ENCODE measurements at regions not wholly inside any gene's neighbourhood (a gene's known extent, or its start where the extent isn't known, plus 50 kb on each side); places are given as distances from the start of the nearest gene placed in this dataset.
A peak's percentile ranks its signal among the peaks of the same experiment; 100 is the strongest.

- ATAC-seq, result no peak
- no peak overlapping the region for H3K4me3 Mint-ChIP-seq
Measured at GRCh38 chr2:184125867-184126266, 472.5 kb upstream of the ZNF804A start.

More at GRCh38 chr2:184125867-184126266, 472.5 kb upstream of the ZNF804A start:
- no peaks in the 10 kb centered on the region for H3K27me3 Mint-ChIP-seq (ENCODE audit: insufficient read depth, low read depth, poor library complexity)
- Histone ChIP-seq H3F3A (replicated peaks; ENCODE audit: low read depth) (no peaks in the 10 kb centered on the region), H3K4me1 (ENCODE audit: insufficient read depth) (no peaks in the 10 kb centered on the region), H3K36me3 (ENCODE audit: insufficient read depth) (no peaks in the 10 kb centered on the region), H3K4me2 (no peak overlapping the region), H4K20me1 (replicated peaks; ENCODE audit: insufficient read depth) (no peaks in the 10 kb centered on the region), H3K27ac (ENCODE audit: low read depth) (no peak overlapping the region), H3K9me2 (ENCODE audit: insufficient read depth) (no peaks in the 10 kb centered on the region), H2AFZ (no peak overlapping the region), H3K27me3 (ENCODE audit: insufficient read depth) (no peaks in the 10 kb centered on the region), H3K79me2 (replicated peaks; ENCODE audit: insufficient read depth) (no peaks in the 10 kb centered on the region), H3K4me3 (no peak overlapping the region)
- no peak for DNase-seq (ENCODE audit: low spot score)
- H3K27ac Mint-ChIP-seq, result no peak overlapping the region
- H3K4me1 Mint-ChIP-seq, result no peaks in the 10 kb centered on the region
- no peaks in the 10 kb centered on the region for H3K36me3 Mint-ChIP-seq (ENCODE audit: low read depth)
- TF ChIP-seq ZNF462 (CRISPR knock-in tag; IDR thresholded peaks at IDR 0.05), result no peak
- no peak for TF ChIP-seq ZNF114 (CRISPR knock-in tag; IDR thresholded peaks at IDR 0.05)
- TF ChIP-seq CTCF (conservative IDR thresholded peaks at IDR 0.05; ENCODE audit: low read depth in 2 of 2), result peak; percentile 20 to 37; a peak in 2 of 4 replicates
- H3K9me3 Mint-ChIP-seq, result no peaks in the 10 kb centered on the region

Measured in GM23338 (cell line).